ENCODE measurements at regions not wholly inside any gene's neighbourhood (a gene's known extent, or its start where the extent isn't known, plus 50 kb on each side); places are given as distances from the start of the nearest gene placed in this dataset.

DNA sequence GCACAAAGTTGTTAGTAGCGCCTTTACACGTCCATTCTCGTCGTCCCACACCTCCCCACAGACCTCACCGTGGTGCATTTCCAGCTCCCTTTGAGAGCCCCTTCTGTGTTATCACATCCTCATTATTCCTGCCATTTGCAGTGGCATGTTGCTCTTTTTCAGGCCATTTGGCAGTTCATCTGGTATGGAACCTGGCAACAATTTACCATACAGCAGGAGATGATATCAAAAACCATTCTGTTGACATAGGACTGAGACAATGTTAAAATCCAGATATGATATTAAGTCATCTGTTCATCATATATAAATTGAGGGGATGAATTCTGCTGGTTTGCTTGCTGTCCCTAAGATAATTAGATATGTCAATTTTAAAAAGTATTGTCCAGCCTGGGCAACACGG, 83.0 kb downstream of the TMEM174 start:
- no peak for DNase-seq

DNA sequence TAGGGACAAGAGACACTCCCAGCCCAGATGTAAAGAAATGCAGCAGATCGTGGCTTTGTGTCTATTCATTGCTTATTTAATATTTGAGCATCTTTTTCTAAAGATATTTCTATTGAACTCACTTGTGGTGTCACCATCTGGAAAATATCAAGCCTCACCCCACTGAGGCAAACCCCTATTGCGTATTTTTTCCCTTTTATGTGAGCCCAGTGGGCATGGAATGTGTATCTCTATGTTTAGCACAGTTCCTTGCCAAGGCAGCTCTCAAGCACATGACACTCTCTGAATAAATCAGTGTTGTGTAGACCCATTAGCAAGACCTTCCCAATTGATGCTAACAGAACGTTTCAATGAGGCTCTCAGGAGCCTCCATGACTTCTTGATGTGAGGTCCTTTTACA, 81.6 kb downstream of the TMEM174 start:
- no peak for DNase-seq

DNA sequence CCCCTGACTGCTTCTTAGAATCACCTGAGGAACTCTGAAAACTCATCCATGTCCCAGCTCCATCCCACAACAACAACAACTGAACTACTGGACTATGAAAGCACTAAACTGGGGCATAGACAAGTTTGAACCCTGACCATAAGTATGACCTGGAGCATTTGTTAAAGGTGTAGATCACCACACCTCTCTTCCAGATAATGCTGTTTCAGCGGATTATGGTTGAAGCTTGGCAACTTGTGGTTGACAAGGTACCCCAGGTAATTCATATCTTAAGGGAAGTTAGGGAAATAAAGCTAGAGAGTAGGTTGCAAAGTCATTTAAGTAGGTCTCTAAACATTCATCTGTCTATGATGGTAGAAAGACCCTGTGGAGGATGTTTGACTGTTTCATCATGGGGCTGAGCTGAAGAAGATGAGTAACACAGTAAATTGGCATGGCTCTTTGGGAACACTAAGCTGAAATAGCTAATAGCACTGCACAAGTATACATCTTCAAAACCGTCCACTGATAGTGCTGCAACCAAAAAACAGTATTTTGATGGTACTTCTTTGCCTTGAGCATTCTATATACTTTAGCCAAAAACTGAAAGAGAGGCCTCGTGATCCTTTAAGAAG, 80.2 kb downstream of the TMEM174 start:
- no peak for DNase-seq

- DNase-seq: no peak
Observed at GRCh38 chr5:73250645-73251044, 77.7 kb downstream of the TMEM174 start.

DNA sequence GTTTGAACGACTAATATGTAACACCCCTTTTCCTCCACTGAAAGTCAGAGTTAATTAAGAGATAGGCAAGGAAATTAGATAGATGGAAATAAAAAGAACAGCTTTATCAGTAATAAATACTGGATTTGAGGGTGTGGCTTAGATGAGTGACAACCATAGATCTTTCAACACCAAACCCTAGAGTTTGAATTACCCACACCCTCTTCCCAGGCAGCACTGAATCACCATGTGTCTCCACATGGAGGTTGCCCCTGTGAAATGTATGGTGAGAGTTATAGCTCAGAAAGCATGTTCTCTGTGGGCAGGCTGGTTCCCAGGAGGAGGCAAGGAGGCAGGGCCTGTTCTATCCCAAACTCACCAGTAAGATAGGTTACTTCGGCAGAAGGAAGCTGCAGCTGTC, 69.7 kb downstream of the TMEM174 start:
- DNase-seq: no peak

- DNase-seq: no peak
Observed at GRCh38 chr5:73238873-73239272, 65.9 kb downstream of the TMEM174 start.

- no peak for DNase-seq
Observed at GRCh38 chr5:73236541-73237128, 63.6 kb downstream of the TMEM174 start.

- no peak for DNase-seq
Observed at GRCh38 chr5:73234204-73234555, 61.2 kb downstream of the TMEM174 start.

DNA sequence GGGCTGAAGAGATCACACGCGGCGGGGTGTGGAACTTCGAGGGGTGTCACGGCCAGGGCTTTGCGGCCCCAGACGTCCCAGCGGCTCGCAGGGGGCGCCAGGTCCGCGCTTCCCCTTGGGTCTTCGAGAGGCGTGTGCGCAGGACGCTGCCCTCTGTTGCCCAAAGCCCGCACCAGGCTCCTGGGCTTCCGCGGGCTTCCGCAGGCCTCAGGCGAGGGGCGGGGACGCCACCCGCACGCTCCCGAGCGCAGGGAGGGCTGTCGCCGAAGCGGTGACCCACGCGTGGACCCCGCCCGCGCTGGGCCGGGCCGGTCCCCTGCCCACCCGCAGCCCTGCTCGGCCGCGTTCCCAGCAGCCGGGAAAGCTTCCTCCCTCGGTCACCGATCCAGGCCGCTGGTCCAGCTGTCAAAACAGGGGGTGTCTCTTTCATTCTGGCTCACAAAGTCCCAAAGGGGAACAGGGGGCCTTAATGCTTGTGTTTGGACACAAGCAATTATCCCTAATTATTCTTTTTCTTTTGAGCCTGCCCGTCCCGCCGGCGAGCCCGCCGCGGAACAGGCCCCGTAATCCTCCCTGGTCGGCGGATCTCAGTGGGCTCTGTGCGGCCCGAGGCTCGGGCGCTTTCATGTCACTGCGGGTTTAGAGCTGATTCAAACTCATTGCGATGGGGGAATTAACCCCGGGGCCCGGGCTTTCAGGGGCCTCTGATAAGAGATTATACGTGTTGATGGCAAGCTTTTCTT, 60.6 kb downstream of the TMEM174 start:
- peak; percentile 62 for DNase-seq

- peak; percentile 64 for DNase-seq
Observed at GRCh38 chr5:73233053-73233460, 60.1 kb downstream of the TMEM174 start.

DNA sequence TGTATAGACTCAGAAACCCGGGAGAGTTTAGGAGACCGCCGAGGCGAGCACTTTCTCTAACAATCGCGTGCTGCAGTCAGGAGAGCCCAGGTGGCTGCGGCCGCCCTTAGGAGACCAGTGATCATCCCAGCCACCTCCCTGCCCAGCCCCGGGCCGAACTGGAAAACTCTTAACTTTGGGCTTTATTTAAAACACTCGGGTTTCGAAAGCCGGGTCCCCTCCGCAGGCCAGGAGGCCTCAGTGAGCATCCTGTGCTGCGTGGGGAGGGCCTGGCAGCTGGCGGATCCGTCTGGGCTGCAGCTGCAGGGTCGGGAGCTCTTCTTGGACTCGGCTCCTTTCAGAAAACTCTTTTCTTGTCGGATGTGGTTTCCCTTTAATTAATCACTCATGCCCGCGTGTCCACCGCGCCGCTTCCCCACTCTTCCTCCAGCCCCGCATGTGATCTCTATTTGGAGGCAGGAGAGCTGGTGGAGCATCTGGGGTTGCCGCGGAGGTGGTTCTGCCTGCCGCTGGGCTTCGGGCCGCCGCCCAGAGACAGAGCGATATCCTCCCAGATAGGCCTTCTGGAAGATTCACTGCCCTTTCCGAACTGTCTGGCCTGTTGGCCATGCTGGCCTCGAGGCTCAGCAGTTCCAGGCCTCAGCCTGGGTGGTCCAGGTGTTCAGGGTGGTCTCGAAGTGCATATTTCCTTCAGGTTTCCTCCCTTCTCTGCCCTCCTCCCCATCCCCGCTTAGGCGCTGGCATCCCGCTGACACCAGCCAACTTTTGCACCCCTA, 59.5 kb downstream of the TMEM174 start:
- DNase-seq: no peak

- no peak for DNase-seq
Observed at GRCh38 chr5:73231246-73231778, 58.3 kb downstream of the TMEM174 start.

DNA sequence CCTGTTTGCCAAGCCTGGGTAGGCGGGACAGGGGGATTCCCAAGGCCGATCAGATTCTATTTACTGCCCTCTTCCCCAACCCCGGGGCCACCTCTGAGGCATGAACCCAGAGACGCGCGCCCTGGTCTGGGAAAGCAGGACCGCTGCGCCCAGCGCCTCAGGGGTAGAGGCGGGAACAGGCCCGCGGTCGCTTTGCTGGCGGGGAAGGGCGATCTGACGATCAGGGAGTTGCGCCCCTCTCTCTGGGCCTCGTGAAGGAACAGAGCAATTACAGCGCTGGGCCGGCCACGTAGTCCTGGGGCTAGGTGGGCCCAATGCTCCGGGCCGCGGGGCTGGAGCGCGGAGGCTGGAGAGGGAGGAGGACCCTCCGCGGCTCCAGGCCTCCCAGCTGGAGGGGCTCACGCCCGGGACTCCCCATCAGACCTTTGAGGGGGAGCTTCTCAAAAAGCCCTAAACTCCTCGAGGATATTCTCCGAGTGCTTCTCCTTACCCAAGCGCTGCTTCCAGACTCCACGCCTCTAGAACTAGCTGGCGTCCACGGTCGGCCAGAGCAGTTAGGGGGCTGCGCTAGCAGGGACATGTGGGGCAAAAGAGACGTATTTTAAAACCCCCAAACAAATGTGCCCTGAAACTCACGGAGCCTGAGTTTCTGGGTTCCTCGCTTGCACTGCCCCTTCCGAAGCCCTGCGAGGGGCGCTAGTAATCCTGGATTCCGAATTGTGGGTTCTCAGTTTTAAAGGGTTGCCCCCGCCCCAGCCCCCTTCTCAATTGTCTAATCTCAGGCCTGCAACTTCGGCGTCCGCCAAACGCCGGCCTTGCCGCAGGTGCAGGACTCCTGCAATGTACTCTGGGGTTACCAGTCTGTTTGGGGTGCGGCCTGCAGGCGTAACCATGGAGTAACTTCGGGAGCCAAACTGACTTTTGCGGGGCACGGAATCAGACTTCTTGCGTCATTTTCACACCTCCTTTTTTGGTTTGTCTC, 57.6 kb downstream of the TMEM174 start:
- no peak for DNase-seq

- no peak for DNase-seq
Observed at GRCh38 chr5:73229271-73229670, 56.3 kb downstream of the TMEM174 start.

GRCh38 chr5:73228052-73228451, 55.1 kb downstream of the TMEM174 start:
- DNase-seq: no peak

Data from activated CD8-positive, alpha-beta memory T cell treated with anti-CD3 and anti-CD28 coated beads for 24 hours (primary cell).